ENCODE measurements at regions not wholly inside any gene's neighbourhood (a gene's known extent, or its start where the extent isn't known, plus 50 kb on each side); places are given as distances from the start of the nearest gene placed in this dataset.

DNA sequence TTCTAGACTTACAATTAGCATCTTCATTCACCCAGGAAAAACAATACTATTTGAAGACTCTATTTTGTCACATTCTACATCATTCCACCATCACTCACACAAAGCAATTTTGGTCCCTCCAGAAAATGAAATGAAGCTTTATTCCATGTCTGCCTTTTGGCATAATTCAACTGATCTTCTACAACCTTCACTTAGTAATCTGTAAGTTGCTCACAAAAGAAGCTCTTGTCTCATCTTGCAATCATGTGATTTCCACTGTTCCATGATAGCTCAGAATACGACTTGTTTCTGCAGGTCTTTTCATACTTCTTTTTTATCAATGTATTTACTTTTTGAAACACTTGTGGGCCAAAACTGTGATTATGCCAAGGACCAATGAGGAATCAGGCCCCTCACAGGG is 261.9 kb upstream of the NR4A3 start:
- DNase-seq (ENCODE audit: low read depth) = no peak
- no peak overlapping the region for H3K4me3 ChIP-seq (ENCODE audit: low read depth, low read length)
- TF ChIP-seq, protein P1, sequence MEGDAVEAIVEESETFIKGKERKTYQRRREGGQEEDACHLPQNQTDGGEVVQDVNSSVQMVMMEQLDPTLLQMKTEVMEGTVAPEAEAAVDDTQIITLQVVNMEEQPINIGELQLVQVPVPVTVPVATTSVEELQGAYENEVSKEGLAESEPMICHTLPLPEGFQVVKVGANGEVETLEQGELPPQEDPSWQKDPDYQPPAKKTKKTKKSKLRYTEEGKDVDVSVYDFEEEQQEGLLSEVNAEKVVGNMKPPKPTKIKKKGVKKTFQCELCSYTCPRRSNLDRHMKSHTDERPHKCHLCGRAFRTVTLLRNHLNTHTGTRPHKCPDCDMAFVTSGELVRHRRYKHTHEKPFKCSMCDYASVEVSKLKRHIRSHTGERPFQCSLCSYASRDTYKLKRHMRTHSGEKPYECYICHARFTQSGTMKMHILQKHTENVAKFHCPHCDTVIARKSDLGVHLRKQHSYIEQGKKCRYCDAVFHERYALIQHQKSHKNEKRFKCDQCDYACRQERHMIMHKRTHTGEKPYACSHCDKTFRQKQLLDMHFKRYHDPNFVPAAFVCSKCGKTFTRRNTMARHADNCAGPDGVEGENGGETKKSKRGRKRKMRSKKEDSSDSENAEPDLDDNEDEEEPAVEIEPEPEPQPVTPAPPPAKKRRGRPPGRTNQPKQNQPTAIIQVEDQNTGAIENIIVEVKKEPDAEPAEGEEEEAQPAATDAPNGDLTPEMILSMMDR (IDR thresholded peaks at IDR 0.05; ENCODE audit: control insufficient read depth, extremely low read depth, insufficient read depth) = no peak

DNA sequence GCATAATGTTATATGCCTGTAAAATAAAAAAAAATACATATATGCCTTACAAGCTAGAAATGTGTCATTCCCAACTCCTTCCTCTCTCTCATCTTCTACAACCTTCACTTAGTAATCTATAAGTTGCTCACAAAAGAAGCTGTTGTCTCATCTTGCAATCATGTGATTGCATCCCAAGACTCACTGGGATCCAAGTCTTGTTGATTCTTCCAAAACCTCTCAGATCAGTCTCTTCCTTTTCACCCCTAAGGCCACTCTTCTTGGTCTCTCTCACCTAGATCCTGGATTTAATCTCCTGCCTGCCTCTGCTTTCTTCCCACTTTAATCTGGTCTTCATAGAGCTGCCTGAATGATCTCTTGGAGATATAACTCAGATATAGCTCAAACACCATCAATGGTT is 261.1 kb upstream of the NR4A3 start:
- TF ChIP-seq, protein P1 (IDR thresholded peaks at IDR 0.05; ENCODE audit: control insufficient read depth, extremely low read depth, insufficient read depth) = no peak
- no peak overlapping the region for H3K4me3 ChIP-seq (ENCODE audit: low read depth, low read length)

DNA sequence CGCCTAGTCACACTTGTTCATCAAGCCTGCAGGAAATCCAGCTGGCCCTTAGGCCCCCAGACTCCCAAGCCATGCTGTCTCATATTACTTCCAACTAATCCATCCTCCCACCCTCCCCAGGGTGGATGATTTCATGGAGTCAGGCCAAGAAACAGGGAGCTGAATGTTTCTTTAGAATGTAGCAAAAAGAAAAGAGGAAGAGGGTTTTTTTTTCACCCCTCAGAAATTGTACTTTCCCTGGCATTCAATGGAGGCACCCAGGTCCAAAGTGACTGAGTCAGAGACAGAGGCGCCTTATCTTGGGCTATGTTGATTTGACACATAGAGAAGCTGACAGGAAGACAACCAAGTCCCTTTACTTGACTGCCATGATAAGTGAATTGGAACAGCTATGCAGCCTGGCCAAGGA is 260.2 kb upstream of the NR4A3 start:
- no peak overlapping the region for H3K4me3 ChIP-seq (ENCODE audit: low read depth, low read length)
- no peak for DNase-seq (ENCODE audit: low read depth)
- TF ChIP-seq, protein P1 (IDR thresholded peaks at IDR 0.05; ENCODE audit: control insufficient read depth, extremely low read depth, insufficient read depth) = no peak

More for the DNA sequence above, 261.1 kb upstream of the NR4A3 start:
- no peak for DNase-seq (ENCODE audit: low read depth)

DNA sequence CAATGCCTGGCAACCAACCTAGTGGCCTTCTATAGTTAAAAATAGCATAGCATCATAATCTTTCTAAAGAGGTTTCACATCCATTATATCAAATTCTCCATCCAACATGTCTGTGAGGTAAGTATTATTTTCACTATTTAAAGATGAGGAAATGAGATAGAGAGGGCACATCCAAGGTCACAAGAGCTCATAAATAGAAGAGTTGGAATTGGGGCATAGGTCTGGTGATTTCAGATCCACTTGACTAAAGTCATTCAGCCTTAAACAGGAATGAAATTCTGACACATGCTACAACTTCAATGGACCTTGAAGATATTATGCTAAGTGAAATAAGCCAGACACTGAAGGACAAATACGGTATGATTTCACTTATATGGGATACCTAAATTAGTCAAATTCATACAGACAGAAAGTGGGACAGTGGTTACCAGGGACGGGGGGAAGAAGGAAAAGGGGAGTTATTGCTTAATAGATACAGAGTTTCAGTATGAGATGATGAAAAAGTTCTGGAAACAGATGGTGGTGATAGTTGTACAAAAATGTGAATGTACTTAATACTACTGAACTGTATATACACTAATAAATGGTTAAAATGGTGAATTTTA is 259.6 kb upstream of the NR4A3 start:
- TF ChIP-seq, protein P1 (IDR thresholded peaks at IDR 0.05; ENCODE audit: control insufficient read depth, extremely low read depth, insufficient read depth) = no peak
- DNase-seq (ENCODE audit: low read depth) = no peak
- no peak overlapping the region for H3K4me3 ChIP-seq (ENCODE audit: low read depth, low read length)

DNA sequence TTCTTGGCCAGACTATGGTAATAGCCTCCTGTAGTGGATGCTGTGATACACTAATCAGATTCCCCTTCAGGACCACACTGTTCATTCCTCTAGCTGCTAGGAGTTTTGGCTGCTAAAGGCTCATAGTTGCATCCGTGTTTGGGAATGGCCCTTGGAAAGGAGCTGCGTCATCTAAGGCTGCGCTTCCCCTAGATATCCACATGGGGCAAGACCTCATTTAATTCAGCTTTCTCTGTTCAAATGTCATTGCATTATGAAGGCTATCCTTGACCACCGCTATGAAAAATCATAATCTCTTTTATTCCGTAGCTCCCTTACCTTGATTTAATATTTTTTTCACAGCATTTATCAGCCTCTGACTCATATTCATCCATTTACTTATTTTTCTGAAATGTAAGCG is 258.3 kb upstream of the NR4A3 start:
- DNase-seq (ENCODE audit: low read depth) = no peak
- TF ChIP-seq, protein P1 (IDR thresholded peaks at IDR 0.05; ENCODE audit: control insufficient read depth, extremely low read depth, insufficient read depth) = peak; percentile 33; the same call in 1 of the 2 replicates
- no peak overlapping the region for H3K4me3 ChIP-seq (ENCODE audit: low read depth, low read length)

DNA sequence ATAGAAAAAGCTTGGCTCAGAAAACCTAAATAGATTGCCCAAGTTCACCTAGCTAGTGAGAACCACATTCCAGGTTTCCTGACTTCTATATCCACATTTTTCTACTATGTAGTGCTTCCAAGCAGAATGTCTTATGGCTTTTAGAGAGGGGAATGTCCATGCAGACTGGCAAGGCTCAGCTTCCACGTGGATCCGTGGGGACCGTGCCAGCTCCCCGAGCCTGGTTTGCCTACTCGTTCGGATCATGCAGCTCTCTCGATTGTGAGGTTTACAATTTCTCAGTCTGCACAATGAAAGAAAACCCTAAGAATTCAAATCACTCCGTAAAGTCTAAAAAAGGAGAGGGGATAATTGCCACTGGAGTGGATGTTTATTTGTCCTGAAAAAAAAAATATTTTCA is 256.5 kb upstream of the NR4A3 start:
- DNase-seq (ENCODE audit: low read depth) = no peak
- TF ChIP-seq, protein P1 (IDR thresholded peaks at IDR 0.05; ENCODE audit: control insufficient read depth, extremely low read depth, insufficient read depth) = no peak
- no peak overlapping the region for H3K4me3 ChIP-seq (ENCODE audit: low read depth, low read length)

DNA sequence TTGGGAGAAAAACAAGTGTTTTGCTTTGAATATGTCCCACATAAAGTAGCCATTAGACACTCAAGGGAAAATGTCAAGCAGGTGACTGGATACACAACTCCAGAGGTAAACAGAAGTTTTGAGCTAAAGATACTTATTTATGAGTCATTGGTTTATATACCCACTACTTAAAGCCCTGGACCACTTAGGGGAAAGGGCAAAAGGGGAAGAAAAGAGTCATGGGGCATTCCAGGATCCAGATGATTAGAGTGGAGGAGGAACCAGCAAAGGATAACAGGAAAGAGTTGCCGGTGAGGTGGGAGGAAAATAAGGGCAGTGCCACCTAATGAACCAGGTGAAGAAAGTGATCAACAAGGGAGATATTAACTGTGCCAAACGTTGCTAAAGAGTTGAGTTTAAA is 254.2 kb upstream of the NR4A3 start:
- H3K4me3 ChIP-seq (ENCODE audit: low read depth, low read length) = no peak overlapping the region
- TF ChIP-seq, protein P1 (IDR thresholded peaks at IDR 0.05; ENCODE audit: control insufficient read depth, extremely low read depth, insufficient read depth) = no peak
- DNase-seq (ENCODE audit: low read depth) = no peak
